OCI-M1 (cell line): ENCODE measurements at regions not wholly inside any gene's neighbourhood (a gene's known extent, or its start where the extent isn't known, plus 50 kb on each side); places are given as distances from the start of the nearest gene placed in this dataset.

ENCODE experiments used
- DNase-seq: peaks from one replicate; lab custom pipeline; 2025; lab: John Stamatoyannopoulos, UW

DNA sequence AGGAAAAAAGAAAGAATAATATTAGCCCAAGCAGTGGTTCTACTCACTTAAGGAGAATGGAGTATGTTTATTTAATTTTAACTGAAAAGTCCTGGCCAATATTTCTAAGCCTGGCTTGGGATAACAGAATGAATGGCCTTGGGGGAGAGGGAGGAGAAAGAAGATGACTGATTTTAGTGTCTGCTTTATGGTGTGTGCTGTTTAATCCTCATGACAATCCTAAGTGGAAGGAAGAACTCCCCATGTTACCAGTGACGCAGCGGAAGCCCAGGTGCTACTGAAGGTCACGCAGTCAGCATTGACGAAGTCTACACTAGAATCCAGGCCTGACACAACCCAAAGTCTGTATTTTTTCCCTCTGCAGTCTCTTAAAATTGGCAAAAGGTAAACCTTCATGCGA is 50.5 kb downstream of the PALM2AKAP2 start:
- DNase-seq: no peak

DNA sequence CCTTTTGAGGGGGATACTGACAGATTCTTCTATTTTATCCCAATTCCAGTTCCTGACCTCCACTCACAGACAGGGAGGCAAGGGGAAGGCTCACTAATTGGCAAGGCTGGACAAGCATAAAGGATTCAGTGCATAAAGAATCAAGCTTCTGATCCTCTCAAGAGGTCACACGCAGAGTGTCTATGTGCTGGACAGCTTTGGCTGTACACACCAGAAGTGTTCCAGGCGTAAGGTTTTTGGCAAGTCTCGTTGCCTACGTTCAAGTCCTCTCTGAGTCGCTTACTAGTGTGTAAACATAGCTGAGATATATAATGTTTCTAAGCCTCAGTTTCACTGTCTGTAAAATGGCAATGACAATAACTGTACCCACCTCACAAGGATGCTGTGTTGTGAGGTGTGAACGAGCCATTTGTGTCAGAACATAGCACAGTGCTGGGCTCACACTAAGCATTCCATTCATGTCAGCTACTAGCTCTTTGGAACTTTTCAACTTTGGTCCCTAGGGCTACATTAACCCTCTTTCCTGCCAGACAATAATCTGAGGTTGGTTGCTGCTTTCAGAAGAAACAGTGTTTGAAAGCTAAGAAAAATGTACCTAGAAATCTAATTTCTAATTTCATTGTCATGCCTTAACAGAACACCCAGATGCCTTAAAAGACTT is 52.1 kb downstream of the PALM2AKAP2 start:
- no peak for DNase-seq

DNA sequence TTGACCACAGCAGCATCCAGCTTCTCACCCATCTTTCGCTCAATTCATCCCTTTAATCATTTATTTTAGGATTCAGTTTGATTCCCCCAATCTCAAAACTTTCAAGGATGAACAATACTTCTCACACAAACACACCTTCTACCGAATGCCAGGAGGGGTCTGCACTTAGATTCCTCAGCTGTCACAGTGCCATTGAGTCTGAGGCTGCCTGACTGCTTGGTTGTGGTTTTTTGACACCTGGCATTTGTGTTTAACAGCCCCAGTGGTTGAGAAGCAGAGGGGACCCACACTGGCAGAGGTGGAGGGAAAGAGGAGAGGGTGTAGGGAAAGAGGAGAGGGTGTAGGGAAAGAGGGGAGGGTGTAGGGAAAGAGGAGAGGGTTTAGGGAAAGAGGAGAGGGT is 54.9 kb downstream of the PALM2AKAP2 start:
- DNase-seq: no peak

DNA sequence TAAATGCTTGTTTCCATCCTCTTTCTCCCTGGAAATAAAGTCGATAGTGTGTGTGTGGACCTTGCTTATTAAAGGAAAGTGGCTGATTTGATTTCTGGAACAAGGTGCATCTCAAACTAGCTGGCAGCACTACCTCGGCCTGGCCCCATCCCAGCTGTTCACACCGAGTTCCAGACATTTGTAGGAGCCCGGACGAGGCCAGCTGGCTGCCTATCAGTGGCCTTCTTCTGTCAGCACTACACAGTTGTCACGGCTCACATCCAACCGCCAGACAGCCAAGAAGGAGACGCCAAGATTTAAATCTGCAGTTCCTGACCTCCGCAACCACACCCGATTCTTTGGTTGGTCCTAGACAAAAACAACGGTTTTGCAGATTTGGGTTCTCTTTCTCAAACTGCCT is 63.6 kb downstream of the PALM2AKAP2 start:
- no peak for DNase-seq

DNA sequence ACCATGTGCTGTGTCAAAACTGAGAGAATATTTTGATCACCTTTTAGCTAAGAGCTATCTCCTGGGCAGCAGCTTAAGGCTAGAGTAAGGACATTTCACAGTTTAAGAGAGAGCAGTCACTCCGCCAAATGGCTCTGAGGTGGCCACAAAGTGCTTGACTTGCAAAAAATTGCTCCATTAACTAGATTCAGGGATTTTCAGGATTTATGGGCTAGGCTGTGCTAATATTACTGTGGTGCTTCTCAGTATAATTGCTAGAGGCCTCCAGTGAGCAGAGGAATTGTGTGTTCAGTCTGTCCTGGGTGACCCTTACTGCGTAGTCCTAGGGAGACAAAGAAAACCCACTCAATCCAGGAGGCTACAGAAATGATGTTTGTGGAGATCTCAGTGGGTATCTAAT is 65.2 kb downstream of the PALM2AKAP2 start:
- DNase-seq: no peak

DNA sequence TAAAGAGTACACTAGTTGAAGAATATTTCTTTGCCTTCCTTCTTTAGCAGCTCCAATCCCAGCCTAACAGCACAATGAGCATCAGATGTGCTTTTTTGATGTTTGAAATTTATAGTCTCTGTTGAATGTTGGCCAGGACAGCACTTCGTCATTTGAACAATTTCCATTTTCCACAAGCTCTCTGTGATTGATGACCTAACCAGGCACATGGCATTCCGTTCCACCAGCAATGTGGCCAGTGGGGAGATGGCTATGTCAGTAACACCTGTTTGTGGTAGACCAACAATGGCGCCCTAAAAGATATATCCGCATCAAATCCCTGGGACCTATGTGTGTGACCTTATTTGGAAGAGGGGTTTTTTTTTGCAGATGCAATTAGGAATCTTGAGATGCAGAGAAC is 66.8 kb downstream of the PALM2AKAP2 start:
- no peak for DNase-seq

DNA sequence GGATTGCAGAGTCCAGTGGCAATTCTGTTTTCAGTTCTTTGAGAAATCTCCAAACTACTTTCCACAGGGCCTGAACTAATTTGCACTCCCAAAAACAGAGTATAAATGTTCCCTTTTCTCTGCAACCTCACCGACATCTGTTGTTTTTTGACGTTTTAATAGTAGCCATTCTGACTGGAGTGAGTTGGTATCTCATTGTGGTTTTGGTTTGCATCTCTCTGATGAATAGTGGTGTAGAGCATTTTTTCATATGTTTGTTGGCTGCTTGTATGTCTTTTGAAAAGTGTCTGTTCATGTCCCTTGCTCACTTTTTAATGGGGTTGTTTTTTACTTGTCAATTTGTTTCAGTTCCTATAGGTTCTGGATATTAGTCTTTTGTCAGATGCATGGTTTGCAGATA is 72.6 kb downstream of the PALM2AKAP2 start:
- no peak for DNase-seq

DNA sequence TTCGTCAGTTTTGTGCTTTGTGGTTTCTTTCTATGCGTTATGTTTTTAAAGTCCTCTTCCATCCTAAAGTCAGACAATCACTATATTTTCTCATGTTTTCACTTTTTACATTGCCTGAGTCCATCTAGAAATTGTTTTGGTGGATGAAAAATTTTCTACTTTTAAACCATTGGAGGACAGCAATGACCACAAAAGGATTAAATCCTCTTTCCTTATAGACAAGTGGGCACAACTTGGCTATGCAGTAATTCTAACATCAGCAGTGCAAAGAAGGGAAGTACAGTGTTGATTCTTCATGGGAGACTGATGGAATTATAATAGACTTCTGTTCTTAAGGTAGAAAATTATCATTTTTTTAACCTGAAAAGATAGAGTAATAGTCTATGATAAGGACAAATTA is 75.5 kb downstream of the PALM2AKAP2 start:
- no peak for DNase-seq

DNA sequence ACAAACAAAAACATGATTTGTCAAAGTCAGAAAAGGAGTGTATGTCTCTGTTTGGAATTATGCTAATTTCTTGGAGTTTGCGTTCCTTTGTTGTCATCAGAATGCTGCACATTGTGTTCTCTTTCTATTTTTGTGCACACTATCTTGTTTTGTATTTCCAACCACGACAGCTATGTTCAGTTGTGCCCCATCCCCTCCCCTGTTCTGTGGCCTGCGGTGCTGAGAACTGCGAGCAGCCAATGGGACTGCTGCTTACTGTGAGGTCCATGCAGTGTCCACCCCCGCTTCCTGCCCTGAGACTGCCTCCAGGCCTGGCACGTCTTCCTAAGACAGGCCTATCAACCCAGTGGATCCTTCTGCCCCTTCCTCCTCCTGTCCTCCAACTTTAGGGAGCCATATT is 76.8 kb downstream of the PALM2AKAP2 start:
- no peak for DNase-seq

DNA sequence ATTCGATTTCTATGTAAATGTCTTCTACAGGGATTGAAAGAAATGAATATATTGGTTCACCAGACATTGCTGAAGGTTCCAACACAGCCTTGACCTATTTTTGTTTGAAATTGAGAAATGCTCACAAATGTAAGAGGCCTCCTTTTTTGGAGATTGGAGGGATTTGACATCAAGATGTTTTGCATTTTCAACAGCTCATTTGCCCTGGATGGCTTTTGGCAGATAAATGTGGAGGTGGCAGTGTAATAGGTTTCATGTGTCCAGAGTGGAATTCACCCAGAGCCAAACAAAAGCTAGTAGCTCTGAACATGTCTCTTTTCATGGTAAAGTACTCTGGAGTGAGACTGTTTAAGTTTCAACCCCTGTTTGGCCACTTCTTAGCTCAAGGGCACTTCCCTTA is 77.3 kb downstream of the PALM2AKAP2 start:
- no peak for DNase-seq

DNA sequence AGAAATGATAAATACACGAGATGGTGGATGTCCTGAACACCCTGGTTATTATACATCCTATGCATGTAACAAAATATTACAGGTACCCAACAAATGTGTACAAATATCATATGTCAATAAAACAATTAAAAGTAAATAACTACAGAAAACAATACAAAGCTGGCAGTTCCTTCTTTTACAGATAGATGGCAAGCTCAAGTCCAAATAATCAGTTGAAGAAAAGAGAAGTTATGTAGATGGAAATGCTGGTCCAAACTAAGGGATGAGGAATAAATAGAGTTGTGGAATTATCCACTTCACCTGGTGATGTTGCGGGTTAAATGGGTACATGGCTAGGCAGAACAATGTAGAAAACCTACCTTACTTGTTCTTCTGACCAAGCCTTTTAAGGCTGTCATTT is 79.4 kb downstream of the PALM2AKAP2 start:
- DNase-seq: peak; percentile 7

DNA sequence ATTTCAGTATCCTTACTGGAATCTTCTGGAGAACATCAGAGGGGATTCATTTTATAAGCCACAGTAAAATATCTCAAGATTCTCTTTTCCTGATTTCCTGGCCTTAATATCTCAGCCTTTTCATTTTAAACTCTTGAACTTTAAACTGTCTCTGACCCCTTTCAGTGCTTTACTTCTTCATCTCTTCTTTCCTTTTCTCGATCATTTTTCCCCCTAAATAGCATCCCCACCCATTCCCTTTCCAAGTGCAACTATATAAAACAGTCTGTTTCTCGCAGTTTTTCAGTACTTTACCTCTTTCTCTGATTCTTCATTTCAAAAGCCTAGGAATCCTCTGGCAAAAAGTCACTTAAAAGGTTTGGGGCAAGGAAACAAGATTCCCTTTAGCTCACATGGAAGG is 80.5 kb downstream of the PALM2AKAP2 start:
- DNase-seq: no peak

DNA sequence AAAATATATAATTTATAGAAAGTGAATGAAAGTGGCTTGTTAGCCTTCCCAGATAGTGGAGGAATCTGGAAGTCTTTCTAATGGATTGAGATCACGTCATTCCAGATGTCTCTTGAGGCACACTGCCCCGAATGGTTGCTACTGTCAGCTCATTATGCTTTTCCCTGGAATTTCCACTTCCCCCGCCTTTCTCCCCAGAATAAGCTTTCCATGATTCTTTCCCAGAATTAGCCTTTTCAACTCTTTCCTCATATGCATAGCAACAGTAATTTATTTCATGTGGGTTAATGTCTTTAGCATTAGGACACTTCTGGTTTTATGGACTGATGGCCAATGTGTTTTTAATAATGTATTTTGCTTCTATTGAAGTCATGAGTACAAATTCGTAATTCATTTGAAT is 81.5 kb downstream of the PALM2AKAP2 start:
- DNase-seq: no peak

DNA sequence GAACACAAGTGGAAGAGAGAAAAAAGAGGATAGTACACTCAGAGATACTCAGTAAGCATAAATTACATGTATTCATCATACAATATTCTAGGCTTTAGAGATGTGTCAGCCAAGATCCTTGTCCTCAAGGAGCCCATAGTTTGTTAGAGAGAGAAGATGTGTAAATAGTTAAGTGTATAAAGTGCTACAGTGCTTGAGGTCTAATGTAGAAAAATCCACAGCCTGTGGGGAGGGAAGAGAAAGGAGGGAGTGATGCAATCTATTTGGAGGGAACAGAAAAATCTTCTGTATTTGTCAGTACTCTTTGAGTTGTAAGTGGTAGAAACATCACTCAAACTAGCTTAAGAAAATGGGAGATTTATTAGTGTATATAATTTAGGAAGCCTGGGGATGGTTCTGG is 81.9 kb downstream of the PALM2AKAP2 start:
- DNase-seq: no peak

DNA sequence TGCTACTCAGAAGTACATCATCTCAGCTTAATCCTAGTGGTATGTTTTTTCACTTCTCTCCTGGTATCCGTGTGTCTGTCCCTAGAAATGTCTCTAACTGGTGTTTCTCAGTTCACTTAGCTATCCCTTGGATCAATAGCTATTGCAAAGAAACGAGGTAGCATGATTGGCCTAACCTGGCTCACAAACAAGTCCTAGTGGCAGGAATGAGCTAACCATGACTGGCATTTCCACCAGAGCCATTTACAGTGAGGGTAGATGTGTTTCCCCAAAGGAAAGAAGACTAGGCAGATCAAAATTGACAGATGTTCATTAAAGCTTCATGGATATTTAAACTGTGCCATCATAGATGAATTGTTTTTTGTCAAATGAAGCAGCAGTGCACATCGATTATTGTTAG is 82.5 kb downstream of the PALM2AKAP2 start:
- no peak for DNase-seq

DNA sequence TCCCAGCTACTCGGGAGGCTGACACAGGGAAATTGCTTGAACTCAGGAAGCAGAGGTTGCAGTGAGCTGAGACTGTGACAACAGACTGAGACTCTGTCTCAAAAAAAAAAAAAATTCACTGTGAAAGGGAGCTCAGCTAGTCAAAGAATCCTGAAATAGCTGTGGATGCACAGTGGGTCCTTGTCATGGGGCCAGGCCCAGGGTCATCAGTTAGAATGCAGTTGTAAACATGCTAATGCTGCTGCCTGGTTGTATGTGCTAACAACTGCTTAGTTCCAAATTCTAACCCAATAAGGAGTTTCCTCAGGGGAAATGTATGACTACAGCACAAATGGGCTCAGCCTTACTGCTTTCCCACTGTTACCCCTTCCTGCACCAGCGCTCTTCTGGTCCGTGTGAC is 84.0 kb downstream of the PALM2AKAP2 start:
- DNase-seq: no peak

DNA sequence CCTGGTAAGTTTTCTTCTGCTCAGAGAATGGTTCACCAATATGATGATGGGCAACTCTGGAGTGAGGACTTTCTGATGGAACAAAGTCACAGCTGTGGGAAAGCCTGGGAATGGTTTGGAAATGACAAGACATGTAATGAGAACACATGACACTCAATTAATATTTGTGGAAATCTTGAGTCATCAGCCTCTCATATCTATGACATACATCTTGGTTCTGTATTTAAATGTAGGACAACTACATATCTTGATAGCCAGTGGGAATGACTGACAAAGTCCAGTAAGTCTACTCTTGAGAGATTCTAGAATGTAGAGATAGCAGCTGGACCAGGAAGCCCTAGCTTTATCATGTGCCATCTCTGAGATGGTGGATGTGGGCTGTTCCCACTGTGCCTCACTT is 85.5 kb downstream of the PALM2AKAP2 start:
- DNase-seq: no peak

DNA sequence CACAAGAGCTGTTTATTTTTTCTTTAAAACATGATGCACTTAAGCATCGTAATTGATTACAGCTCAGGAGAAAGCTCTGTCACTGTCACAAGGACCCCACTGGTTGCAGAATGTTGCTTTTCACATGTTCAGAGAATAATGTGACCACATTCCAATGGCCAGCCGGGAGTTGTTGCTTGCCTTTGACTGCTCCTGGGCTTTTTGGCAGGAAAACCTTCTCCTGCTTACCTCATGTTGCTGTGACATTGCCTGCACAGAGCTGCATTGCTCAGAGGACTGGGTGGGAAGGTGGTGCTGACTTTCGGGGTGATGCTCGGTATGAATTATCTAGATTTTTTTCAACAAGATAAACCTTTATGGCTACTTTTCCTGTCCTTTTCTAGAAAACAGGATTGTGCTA is 88.2 kb downstream of the PALM2AKAP2 start:
- no peak for DNase-seq

DNA sequence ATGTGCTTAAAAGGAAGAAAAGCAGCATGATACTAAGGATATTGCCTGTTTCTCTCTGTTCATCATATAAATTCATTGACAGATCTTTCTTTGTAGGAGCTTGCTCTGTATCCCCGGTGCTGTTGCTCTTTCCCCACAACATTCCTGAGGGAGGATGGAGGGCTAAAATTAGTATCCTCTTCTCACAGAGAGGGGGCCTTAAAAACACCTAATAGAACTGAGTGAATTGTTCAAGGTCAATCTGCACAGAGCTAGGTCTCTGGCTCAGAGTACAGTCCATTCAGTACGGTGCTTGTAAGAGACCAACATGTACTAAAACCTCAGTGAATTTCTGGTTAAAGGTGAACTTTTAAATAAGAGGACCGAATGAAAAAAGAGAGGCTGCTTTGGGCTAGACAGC is 88.7 kb downstream of the PALM2AKAP2 start:
- no peak for DNase-seq

DNA sequence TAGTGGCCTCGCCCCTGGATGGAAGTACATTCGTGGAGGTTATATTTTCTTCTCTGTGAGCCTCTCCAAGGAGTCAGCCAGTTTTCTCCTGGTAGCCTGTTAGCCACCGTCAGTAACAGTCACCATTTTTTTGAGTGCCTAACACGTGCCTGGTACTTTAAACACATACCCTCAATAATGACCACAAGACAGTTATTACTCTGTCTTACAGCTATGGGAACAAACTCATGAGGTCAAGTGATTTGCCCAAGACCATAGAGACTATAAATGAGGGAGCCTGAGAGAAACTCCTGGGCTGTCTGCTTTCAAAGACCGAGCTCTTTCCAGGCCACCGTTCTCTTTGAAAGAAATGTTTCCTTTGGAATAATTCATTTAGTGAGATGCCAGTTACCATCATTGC is 90.4 kb downstream of the PALM2AKAP2 start:
- no peak for DNase-seq

DNA sequence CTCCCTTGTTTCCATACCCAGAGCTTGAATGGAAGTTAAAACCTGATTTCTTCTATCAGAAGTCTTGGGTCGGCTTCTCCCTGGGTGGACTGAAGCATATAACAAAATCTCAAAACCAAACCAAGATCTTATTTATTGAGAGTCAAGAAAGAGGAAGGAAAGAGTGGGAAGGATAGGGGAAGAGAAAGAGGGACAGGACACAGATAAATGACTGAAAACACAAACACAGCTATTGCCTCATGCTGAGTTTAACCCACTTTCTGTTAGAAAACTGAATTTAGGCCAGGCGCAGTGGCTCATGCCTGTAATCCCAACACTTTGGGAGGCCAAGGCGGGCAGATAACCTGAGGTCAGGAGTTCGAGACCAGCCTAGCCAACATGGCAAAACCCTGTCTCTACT is 92.9 kb downstream of the PALM2AKAP2 start:
- DNase-seq: no peak

DNA sequence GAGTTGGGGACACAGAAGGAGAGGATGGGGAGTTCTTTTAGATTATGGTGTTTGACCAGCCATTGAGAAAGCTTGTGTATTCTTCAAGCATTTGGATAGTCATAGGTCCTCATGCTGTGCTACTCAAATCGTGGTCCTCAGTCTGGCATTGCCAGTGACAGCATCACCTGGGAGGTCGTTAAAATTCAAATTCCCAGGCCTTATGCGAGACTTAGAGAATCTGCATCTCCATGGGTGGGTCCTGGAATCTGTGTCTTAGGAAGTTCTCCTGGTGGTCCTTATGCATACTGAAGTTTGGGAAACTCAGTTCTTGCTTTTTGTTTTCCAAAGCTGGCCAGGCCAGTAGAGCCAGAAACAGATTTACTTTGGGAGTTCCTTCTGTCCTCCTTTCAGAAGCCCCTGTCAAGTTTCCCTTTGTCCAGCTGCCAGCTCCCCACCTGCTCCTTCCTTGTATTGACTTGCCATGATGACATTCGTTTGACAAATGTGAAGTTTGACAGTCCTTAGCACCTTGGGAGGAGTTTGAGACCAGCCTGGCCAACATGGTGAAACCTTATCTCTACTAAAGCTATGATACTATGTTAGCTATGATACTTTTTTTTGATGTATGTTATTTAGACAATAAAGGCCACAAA is 95.6 kb downstream of the PALM2AKAP2 start:
- no peak for DNase-seq

DNA sequence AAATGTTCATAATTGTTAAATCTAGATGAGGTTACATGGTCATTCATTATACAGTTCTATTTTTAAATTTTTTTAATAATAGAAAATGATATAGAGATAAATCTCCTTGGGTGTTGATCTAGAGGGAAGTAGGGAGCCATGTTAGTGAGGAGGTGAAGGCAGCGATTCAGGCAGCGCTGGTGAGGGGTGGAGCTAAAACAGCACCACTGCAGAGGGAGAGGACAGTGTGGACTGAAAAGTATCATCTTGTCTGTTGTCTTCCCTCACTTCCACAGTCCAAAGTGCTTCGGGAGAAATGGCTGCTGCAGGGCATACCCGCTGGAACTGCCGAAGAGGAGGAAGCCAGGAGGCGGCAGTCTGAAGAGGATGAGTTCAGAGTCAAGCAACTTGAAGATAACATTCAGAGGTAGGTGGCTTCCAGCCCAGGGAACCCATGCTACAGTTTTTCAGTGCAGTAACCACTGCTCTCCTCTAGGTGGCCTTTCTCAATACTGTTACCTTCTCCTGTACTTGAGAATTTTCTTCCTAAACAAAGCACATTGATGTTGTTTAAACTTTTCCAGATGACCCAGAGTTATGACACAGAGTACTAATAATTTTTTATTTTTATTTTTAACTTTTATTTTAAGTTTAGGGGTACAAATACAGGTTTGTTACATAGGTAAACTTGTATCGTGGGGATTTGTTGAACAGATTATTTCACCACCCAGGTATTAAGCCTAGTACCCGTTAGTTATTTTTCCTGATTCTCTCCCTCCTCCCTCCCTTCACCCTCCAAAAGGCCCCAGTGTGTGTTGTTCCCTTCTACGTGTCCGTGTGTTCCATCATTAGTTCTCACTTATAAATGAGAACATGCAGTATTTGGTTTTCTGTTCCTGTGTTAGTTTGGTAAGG is 100.5 kb downstream of the PALM2AKAP2 start:
- DNase-seq: peak; percentile 59
